ENCODE measurements at regions not wholly inside any gene's neighbourhood (a gene's known extent, or its start where the extent isn't known, plus 50 kb on each side); places are given as distances from the start of the nearest gene placed in this dataset.

DNA sequence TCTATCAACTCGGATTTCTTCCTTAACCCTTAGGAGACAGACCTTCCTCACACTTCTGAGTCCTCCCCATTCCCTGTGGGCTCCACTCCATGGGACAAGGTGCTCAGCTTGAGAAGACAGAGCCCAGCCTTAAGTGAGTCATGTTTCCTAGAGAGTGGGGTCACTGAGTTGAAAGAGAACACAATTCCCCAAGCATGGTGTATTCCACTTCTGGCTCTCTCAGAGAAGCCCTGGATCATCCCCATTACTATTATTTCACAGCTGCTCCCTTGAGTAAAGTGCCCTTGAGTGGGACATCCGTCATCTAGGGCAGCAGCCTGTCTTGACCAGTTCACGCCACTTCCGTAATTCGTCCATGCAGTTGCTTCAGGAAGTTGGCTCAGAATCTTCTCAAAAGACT is 604.8 kb downstream of the BNC2 start:
- no peak overlapping the region for H3K27ac ChIP-seq (ENCODE audit: low read depth, low read length)
- H3K4me1 ChIP-seq (ENCODE audit: control insufficient read depth in 5 of 5, insufficient read depth in 5 of 5, low read length in 5 of 5): peaks cover 0 to 14% (median 8%) of the 10 kb centered on the region in 5 donors
- H3K9me3 ChIP-seq (ENCODE audit: control insufficient read depth in 5 of 5, low read length in 5 of 5): no peaks in the 10 kb centered on the region
- no peak overlapping the region for H3K4me3 ChIP-seq (ENCODE audit: low read depth in 1 of 5, low read length in 5 of 5)
- H3K27me3 ChIP-seq (ENCODE audit: control insufficient read depth in 5 of 5, insufficient read depth in 4 of 5, low read length in 5 of 5): peaks cover 0 to 2% (median 0%) of the 10 kb centered on the region in 5 donors
- no peaks in the 10 kb centered on the region for H3K36me3 ChIP-seq (ENCODE audit: control insufficient read depth in 5 of 5, insufficient read depth in 5 of 5, low read length in 5 of 5)
- no peak overlapping the region for H3K9ac ChIP-seq (ENCODE audit: low read length in 5 of 5)

DNA sequence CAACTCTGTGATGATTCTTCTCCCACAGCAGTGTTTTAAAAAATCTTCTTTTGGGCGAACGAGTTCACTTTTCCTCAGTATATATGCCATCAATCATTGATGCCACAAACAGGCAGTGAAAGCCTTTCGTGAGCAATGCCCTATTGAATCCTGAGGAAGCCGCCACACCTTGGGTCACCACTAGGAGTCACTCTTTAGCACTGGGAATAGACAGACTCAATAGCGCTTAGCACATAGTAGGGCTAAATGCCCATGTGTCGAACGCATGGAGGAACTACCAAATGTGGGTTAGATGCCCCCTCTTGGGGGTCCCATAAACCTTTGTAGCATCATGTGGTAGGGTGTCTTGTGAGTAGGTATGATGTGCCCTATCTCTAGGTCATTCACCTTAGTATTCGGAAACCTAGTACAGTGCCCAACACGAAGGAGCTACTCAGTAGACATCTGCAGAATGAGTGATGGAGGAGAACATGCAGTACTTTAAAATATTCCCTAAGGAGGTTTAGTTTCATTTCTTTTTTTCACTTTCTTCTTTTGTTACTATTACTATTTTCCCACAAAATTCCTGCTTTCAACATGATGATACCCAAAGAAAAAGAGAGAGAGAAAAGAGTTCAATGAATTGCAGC is 603.7 kb downstream of the BNC2 start:
- Histone ChIP-seq H3K27ac (ENCODE audit: low read depth, low read length) (peak overlapping the region; percentile 42), H3K9me3 (ENCODE audit: control insufficient read depth in 5 of 5, low read length in 5 of 5) (no peaks in the 10 kb centered on the region), H3K9ac (ENCODE audit: low read length in 5 of 5) (no peak overlapping the region), H3K36me3 (ENCODE audit: control insufficient read depth in 5 of 5, insufficient read depth in 5 of 5, low read length in 5 of 5) (no peaks in the 10 kb centered on the region), H3K4me1 (ENCODE audit: control insufficient read depth in 5 of 5, insufficient read depth in 5 of 5, low read length in 5 of 5) (peaks cover 0 to 14% (median 8%) of the 10 kb centered on the region in 5 donors), H3K4me3 (ENCODE audit: low read depth in 1 of 5, low read length in 5 of 5) (peak overlapping the region; percentile 32 to 62 (median 53)), H3K27me3 (ENCODE audit: control insufficient read depth in 5 of 5, insufficient read depth in 4 of 5, low read length in 5 of 5) (peaks cover 0 to 2% (median 0%) of the 10 kb centered on the region in 5 donors)

DNA sequence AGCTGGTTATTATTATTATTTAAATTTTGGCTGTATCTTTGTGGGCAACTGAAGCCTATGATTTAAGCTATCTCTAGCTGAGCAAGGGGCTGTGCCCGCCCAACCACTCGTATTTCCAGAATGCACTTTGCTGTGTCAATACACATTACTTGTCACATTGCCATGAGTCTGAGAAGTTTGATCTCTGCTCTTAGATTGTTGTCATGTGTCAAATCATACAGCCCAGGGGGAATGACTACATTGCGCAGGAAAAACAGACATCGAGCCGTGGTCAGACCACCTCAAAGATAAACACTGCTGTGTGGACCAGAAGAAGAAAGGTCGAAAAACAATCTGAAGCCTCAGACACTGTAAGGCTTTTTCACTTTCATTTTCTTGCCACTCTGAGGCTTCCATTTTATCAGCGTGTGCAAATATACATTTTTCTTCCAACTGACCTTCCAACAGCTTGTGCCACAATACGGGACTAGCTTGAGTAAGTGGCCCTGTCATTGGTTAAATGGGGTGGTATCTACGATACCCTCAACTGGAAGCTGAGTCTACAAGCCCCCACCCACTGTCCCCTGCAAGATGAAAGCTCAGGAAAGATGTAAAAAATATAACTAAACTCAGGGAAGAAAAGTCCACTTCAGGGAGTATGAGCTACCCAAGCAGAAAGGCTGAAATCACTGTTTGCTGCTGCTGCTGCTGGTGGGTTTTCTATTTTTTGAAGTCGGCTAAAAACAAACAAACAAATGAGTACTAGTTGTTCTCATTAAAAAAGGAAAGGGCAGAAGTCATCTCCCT is 603.0 kb downstream of the BNC2 start:
- peak overlapping the region in 3 of 5 donors; percentile 8 to 68 (median 63) for H3K9ac ChIP-seq (ENCODE audit: low read length in 5 of 5)
- H3K4me3 ChIP-seq (ENCODE audit: low read depth in 1 of 5, low read length in 5 of 5): peak overlapping the region; percentile 32 to 62 (median 53)
- H3K27ac ChIP-seq (ENCODE audit: low read depth, low read length): peak overlapping the region; percentile 42
- peaks cover 0 to 1% (median 0%) of the 10 kb centered on the region in 5 donors for H3K27me3 ChIP-seq (ENCODE audit: control insufficient read depth in 5 of 5, insufficient read depth in 4 of 5, low read length in 5 of 5)
- no peaks in the 10 kb centered on the region for H3K36me3 ChIP-seq (ENCODE audit: control insufficient read depth in 5 of 5, insufficient read depth in 5 of 5, low read length in 5 of 5)
- H3K4me1 ChIP-seq (ENCODE audit: control insufficient read depth in 5 of 5, insufficient read depth in 5 of 5, low read length in 5 of 5): peaks cover 0 to 15% (median 8%) of the 10 kb centered on the region in 5 donors
- no peaks in the 10 kb centered on the region for H3K9me3 ChIP-seq (ENCODE audit: control insufficient read depth in 5 of 5, low read length in 5 of 5)

DNA sequence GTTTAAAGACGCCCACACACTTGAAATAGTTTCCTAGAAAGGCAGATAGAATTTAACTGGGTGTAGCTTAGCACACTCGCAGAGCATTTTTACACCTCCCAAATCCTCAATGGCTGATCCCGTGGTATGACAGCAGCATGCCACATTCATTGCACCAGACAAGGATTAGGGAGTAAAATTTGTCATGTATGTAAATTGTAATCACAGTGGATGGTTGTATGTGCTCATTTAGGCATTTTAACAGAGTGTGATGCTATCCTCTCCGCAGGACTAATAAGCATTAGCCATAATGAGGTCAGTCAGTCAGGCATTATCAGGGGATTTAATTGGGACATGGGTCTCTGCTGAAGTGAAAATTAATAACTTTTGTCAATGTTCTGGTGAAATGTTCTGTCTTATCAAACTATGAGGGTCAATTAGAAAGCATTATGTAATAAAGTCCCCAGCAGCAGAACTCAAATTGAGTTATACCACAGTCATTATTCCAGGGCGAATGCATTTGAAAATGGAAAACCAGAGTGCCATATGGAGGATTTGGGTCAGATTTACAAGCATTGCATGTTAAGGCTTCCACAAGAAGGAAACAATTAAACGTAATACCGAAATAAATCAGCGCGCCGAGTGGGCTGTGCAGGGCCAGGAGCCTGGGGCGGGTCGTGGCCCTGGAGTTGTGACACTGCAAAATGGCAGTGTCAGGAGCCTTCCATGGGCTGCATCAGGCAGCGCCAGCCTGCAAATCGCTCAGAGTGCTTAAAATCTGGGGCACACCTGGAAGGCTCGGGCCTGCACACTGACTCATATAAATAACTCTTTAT is 602.2 kb downstream of the BNC2 start:
- H3K27ac ChIP-seq (ENCODE audit: low read depth, low read length): peak overlapping the region; percentile 42

DNA sequence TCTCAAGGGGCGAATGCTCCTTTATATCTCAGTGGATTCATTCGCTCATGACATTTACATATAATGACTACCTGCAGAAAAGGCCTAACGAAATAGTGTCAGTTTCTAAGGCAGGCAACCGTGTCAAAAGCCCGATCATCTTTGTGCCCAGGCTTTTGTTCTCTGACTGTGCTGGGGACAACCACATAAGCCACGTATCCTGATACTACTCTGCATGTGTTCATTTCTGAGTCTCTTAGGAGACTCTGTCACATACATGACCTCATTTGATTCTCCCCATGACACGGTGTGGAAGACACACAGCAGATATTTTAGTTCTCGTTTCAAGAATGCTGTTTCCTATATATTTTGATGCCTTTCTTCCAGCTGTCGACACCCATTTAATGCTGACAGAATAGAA is 598.5 kb downstream of the BNC2 start:
- H3K4me1 ChIP-seq (ENCODE audit: control insufficient read depth in 5 of 5, insufficient read depth in 5 of 5, low read length in 5 of 5): peaks cover 0 to 21% (median 8%) of the 10 kb centered on the region in 5 donors
- H3K27ac ChIP-seq (ENCODE audit: low read depth, low read length): no peak overlapping the region
- no peaks in the 10 kb centered on the region for H3K36me3 ChIP-seq (ENCODE audit: control insufficient read depth in 5 of 5, insufficient read depth in 5 of 5, low read length in 5 of 5)
- H3K9ac ChIP-seq (ENCODE audit: low read length in 5 of 5): no peak overlapping the region
- no peak overlapping the region for H3K4me3 ChIP-seq (ENCODE audit: low read depth in 1 of 5, low read length in 5 of 5)
- H3K27me3 ChIP-seq (ENCODE audit: control insufficient read depth in 5 of 5, insufficient read depth in 4 of 5, low read length in 5 of 5): no peaks in the 10 kb centered on the region
- H3K9me3 ChIP-seq (ENCODE audit: control insufficient read depth in 5 of 5, low read length in 5 of 5): no peaks in the 10 kb centered on the region

More for the DNA sequence above, 602.2 kb downstream of the BNC2 start:
- Histone ChIP-seq H3K4me1 (ENCODE audit: control insufficient read depth in 5 of 5, insufficient read depth in 5 of 5, low read length in 5 of 5) (peaks cover 0 to 20% (median 8%) of the 10 kb centered on the region in 5 donors), H3K4me3 (ENCODE audit: low read depth in 1 of 5, low read length in 5 of 5) (peak overlapping the region in 3 of 5 donors; percentile 47 to 62 (median 54)), H3K36me3 (ENCODE audit: control insufficient read depth in 5 of 5, insufficient read depth in 5 of 5, low read length in 5 of 5) (no peaks in the 10 kb centered on the region), H3K27me3 (ENCODE audit: control insufficient read depth in 5 of 5, insufficient read depth in 4 of 5, low read length in 5 of 5) (no peaks in the 10 kb centered on the region), H3K9ac (ENCODE audit: low read length in 5 of 5) (peak overlapping the region in 1 of 5 donors; percentile 68), H3K9me3 (ENCODE audit: control insufficient read depth in 5 of 5, low read length in 5 of 5) (no peaks in the 10 kb centered on the region)

DNA sequence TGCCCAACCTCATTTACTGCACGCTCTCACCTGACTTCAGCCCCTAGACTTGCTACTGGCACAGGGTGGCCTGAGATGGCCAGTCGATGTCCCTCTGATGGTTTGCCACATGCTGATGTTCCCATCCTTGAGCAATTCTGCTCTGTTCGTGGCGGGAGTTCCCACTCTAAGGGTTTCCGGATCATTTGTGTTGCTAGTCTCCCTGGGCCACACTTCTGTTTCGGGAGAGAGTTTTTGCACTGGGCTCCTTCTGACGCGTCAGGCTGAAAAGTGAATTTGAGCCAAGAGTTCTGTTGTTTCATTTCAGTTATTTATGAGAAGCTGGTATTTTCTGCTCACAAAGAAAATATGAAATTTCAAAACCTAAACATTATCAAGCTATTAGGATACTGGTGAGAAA is 597.7 kb downstream of the BNC2 start:
- Histone ChIP-seq H3K27me3 (ENCODE audit: control insufficient read depth in 5 of 5, insufficient read depth in 4 of 5, low read length in 5 of 5) (no peaks in the 10 kb centered on the region), H3K36me3 (ENCODE audit: control insufficient read depth in 5 of 5, insufficient read depth in 5 of 5, low read length in 5 of 5) (no peaks in the 10 kb centered on the region), H3K9ac (ENCODE audit: low read length in 5 of 5) (no peak overlapping the region), H3K4me1 (ENCODE audit: control insufficient read depth in 5 of 5, insufficient read depth in 5 of 5, low read length in 5 of 5) (peaks cover 0 to 15% (median 4%) of the 10 kb centered on the region in 5 donors), H3K4me3 (ENCODE audit: low read depth in 1 of 5, low read length in 5 of 5) (no peak overlapping the region), H3K9me3 (ENCODE audit: control insufficient read depth in 5 of 5, low read length in 5 of 5) (no peaks in the 10 kb centered on the region), H3K27ac (ENCODE audit: low read depth, low read length) (peak overlapping the region; percentile 20)

DNA sequence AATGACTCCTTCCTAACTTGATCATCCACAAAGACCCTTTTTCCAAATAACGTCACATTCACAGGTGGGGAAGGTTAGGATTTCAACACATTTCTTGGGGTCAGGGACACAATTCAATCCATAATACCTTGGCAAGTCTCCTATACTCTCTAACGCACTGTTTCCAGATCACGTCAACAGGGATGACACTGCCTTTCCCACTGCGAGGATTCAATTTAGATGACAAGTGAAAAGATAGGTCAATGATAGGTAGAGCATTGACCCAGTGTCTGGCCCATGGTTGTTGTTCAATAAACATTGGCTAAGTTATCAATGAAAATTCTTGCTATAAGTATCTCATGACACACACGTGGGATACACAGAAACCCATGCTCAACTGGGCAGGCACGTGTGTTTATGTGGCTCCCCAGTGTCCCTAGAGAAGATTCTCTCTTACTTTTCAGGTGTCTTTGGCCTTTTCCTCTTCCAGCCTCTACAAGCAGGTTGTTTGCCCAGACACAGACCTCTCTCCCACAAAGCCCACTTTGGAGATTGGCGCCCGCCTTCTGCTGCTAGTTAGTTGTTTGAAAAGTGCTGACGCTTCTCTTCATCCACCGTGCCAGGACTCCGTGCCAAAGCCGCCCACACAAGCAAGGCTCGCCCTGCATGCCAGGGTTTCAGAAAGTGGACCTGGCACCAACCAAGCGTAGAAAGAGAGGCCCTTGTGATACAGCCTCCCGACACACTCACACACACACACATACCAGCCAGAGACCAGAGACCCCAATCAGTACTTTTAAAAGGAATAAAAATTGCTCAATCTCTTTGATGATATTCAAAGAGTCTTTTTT is 594.5 kb downstream of the BNC2 start:
- Histone ChIP-seq H3K36me3 (ENCODE audit: control insufficient read depth in 5 of 5, insufficient read depth in 5 of 5, low read length in 5 of 5) (no peaks in the 10 kb centered on the region), H3K4me3 (ENCODE audit: low read depth in 1 of 5, low read length in 5 of 5) (no peak overlapping the region), H3K27ac (ENCODE audit: low read depth, low read length) (no peak overlapping the region), H3K9me3 (ENCODE audit: control insufficient read depth in 5 of 5, low read length in 5 of 5) (no peaks in the 10 kb centered on the region), H3K9ac (ENCODE audit: low read length in 5 of 5) (no peak overlapping the region), H3K4me1 (ENCODE audit: control insufficient read depth in 5 of 5, insufficient read depth in 5 of 5, low read length in 5 of 5) (peaks cover 0 to 8% (median 0%) of the 10 kb centered on the region in 5 donors), H3K27me3 (ENCODE audit: control insufficient read depth in 5 of 5, insufficient read depth in 4 of 5, low read length in 5 of 5) (no peaks in the 10 kb centered on the region)

DNA sequence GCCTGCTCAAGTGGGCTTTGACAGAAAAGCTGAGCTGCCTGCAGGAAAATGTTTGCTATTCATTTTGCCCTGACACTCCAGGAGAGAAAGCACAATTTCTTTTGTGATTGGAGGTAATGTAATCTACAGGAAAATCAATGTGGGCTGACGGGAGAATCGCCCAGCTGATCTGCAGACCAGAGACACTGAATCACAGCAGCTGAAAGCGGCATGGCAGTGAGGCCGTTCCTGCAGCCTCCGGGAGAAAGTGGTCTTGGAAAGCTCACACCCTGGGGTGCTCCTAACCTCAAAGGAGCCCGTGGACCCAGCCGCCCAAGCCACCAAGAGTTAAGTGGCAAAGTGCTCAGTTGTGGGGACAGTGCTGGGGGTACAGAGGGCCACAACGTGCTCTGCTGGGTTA is 593.6 kb downstream of the BNC2 start:
- H3K9ac ChIP-seq (ENCODE audit: low read length in 5 of 5): no peak overlapping the region
- no peaks in the 10 kb centered on the region for H3K9me3 ChIP-seq (ENCODE audit: control insufficient read depth in 5 of 5, low read length in 5 of 5)
- H3K27me3 ChIP-seq (ENCODE audit: control insufficient read depth in 5 of 5, insufficient read depth in 4 of 5, low read length in 5 of 5): no peaks in the 10 kb centered on the region
- H3K4me1 ChIP-seq (ENCODE audit: control insufficient read depth in 5 of 5, insufficient read depth in 5 of 5, low read length in 5 of 5): peaks cover 0 to 12% (median 0%) of the 10 kb centered on the region in 5 donors
- H3K27ac ChIP-seq (ENCODE audit: low read depth, low read length): no peak overlapping the region
- no peak overlapping the region for H3K4me3 ChIP-seq (ENCODE audit: low read depth in 1 of 5, low read length in 5 of 5)
- no peaks in the 10 kb centered on the region for H3K36me3 ChIP-seq (ENCODE audit: control insufficient read depth in 5 of 5, insufficient read depth in 5 of 5, low read length in 5 of 5)

DNA sequence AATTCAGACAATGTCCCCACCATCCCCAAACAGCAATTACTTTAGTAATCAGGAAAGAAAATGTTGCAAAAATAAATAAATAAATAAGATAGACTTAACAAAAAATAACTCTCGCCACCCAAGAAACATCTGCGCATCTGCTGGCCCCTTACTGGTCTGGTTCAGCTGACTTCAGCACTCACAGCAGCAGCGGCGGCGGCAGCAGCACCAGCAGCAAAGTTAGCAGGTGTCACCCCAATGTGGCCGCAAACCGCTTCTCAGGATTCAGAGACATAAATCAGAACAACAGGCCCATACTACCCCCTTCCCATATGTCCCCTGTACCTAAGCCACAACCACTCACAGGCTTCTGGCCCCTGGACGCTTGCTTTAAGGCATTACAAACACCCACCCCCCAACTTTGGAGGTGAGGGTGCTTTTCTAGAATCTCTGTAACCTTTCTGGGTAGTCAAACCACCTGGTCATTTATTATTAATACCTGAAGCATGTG is 593.0 kb downstream of the BNC2 start:
- no peak overlapping the region for H3K4me3 ChIP-seq (ENCODE audit: low read depth in 1 of 5, low read length in 5 of 5)
- H3K36me3 ChIP-seq (ENCODE audit: control insufficient read depth in 5 of 5, insufficient read depth in 5 of 5, low read length in 5 of 5): no peaks in the 10 kb centered on the region

More for the DNA sequence above, 593.0 kb downstream of the BNC2 start:
- H3K9me3 ChIP-seq (ENCODE audit: control insufficient read depth in 5 of 5, low read length in 5 of 5): no peaks in the 10 kb centered on the region
- H3K9ac ChIP-seq (ENCODE audit: low read length in 5 of 5): no peak overlapping the region
- H3K4me1 ChIP-seq (ENCODE audit: control insufficient read depth in 5 of 5, insufficient read depth in 5 of 5, low read length in 5 of 5): peaks cover 0 to 17% (median 0%) of the 10 kb centered on the region in 5 donors
- no peak overlapping the region for H3K27ac ChIP-seq (ENCODE audit: low read depth, low read length)
- H3K27me3 ChIP-seq (ENCODE audit: control insufficient read depth in 5 of 5, insufficient read depth in 4 of 5, low read length in 5 of 5): no peaks in the 10 kb centered on the region
